ENCODE measurements at regions not wholly inside any gene's neighbourhood (a gene's known extent, or its start where the extent isn't known, plus 50 kb on each side); places are given as distances from the start of the nearest gene placed in this dataset.

- H3K36me3 Mint-ChIP-seq (ENCODE audit: low read depth), result peaks cover 9% of the 10 kb centered on the region
- H3K4me1 Mint-ChIP-seq, result peaks cover 21% of the 10 kb centered on the region
Measured at GRCh38 chr4:124590480-124590879, 122.1 kb downstream of the ANKRD50 start.

GRCh38 chr4:124591637-124592036, 120.9 kb downstream of the ANKRD50 start:
- Mint-ChIP-seq H3K4me1 (peaks cover 29% of the 10 kb centered on the region), H3K4me3 (no peak overlapping the region), H3K27ac (no peak overlapping the region), H3K36me3 (ENCODE audit: low read depth) (peaks cover 9% of the 10 kb centered on the region), H3K27me3 (ENCODE audit: low read depth) (no peaks in the 10 kb centered on the region), H3K9me3 (peaks cover 9% of the 10 kb centered on the region)
- TF ChIP-seq, protein P1, sequence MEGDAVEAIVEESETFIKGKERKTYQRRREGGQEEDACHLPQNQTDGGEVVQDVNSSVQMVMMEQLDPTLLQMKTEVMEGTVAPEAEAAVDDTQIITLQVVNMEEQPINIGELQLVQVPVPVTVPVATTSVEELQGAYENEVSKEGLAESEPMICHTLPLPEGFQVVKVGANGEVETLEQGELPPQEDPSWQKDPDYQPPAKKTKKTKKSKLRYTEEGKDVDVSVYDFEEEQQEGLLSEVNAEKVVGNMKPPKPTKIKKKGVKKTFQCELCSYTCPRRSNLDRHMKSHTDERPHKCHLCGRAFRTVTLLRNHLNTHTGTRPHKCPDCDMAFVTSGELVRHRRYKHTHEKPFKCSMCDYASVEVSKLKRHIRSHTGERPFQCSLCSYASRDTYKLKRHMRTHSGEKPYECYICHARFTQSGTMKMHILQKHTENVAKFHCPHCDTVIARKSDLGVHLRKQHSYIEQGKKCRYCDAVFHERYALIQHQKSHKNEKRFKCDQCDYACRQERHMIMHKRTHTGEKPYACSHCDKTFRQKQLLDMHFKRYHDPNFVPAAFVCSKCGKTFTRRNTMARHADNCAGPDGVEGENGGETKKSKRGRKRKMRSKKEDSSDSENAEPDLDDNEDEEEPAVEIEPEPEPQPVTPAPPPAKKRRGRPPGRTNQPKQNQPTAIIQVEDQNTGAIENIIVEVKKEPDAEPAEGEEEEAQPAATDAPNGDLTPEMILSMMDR (IDR thresholded peaks at IDR 0.05; ENCODE audit: unreplicated experiment in 3 of 3), result no peak

More at GRCh38 chr4:124590480-124590879, 122.1 kb downstream of the ANKRD50 start:
- TF ChIP-seq, protein P1 (IDR thresholded peaks at IDR 0.05; ENCODE audit: unreplicated experiment in 3 of 3), result no peak
- no peak overlapping the region for H3K4me3 Mint-ChIP-seq
- no peaks in the 10 kb centered on the region for H3K27me3 Mint-ChIP-seq (ENCODE audit: low read depth)
- peaks cover 17% of the 10 kb centered on the region for H3K9me3 Mint-ChIP-seq
- no peak overlapping the region for H3K27ac Mint-ChIP-seq

GRCh38 chr4:124593494-124593893, 119.0 kb downstream of the ANKRD50 start:
- H3K27ac Mint-ChIP-seq, result no peak overlapping the region
- H3K36me3 Mint-ChIP-seq (ENCODE audit: low read depth), result no peaks in the 10 kb centered on the region
- peaks cover under 1% of the 10 kb centered on the region for H3K9me3 Mint-ChIP-seq
- H3K4me1 Mint-ChIP-seq, result peaks cover 39% of the 10 kb centered on the region
- no peaks in the 10 kb centered on the region for H3K27me3 Mint-ChIP-seq (ENCODE audit: low read depth)
- TF ChIP-seq, protein P1 (IDR thresholded peaks at IDR 0.05; ENCODE audit: unreplicated experiment in 3 of 3), result no peak
- no peak overlapping the region for H3K4me3 Mint-ChIP-seq

GRCh38 chr4:124594945-124595344, 117.6 kb downstream of the ANKRD50 start:
- Mint-ChIP-seq H3K4me1 (peaks cover 39% of the 10 kb centered on the region), H3K4me3 (no peak overlapping the region), H3K27ac (no peak overlapping the region), H3K27me3 (ENCODE audit: low read depth) (no peaks in the 10 kb centered on the region), H3K9me3 (no peaks in the 10 kb centered on the region), H3K36me3 (ENCODE audit: low read depth) (no peaks in the 10 kb centered on the region)
- TF ChIP-seq, protein P1 (IDR thresholded peaks at IDR 0.05; ENCODE audit: unreplicated experiment in 3 of 3), result no peak

GRCh38 chr4:124596816-124597215, 115.7 kb downstream of the ANKRD50 start:
- no peak overlapping the region for H3K4me3 Mint-ChIP-seq
- H3K9me3 Mint-ChIP-seq, result no peaks in the 10 kb centered on the region
- no peaks in the 10 kb centered on the region for H3K36me3 Mint-ChIP-seq (ENCODE audit: low read depth)
- H3K4me1 Mint-ChIP-seq, result peaks cover 36% of the 10 kb centered on the region
- TF ChIP-seq, protein P1 (IDR thresholded peaks at IDR 0.05; ENCODE audit: unreplicated experiment in 3 of 3), result no peak
- peak overlapping the region; percentile 21 to 44 (median 43) for H3K27ac Mint-ChIP-seq
- no peaks in the 10 kb centered on the region for H3K27me3 Mint-ChIP-seq (ENCODE audit: low read depth)

DNA sequence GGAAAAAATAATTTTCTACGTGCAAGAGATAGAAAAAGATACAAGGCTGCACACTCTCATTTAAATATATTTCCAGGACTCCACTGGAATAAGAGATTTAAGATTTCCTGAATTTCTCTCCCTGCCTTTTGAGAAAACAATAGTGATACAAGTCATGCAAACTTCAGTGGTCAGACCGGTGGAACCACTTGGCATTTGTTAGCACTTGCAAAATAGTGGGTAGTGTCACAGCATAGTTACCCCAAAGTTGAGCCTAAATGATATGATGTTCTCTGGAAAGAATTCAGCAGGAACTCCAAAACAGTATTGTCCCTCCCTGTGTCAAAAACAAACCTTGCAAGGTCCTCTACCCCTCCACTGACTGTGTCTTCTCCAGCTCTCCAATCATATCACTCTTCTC, 102.3 kb downstream of the ANKRD50 start:
- TF ChIP-seq, protein P1 (IDR thresholded peaks at IDR 0.05; ENCODE audit: unreplicated experiment in 3 of 3), result no peak
- H3K4me1 Mint-ChIP-seq, result no peaks in the 10 kb centered on the region
- no peak overlapping the region for H3K4me3 Mint-ChIP-seq

More for the DNA sequence above, 102.3 kb downstream of the ANKRD50 start:
- no peak overlapping the region for H3K27ac Mint-ChIP-seq
- peaks cover 6% of the 10 kb centered on the region for H3K36me3 Mint-ChIP-seq (ENCODE audit: low read depth)
- no peaks in the 10 kb centered on the region for H3K27me3 Mint-ChIP-seq (ENCODE audit: low read depth)
- peaks cover 10% of the 10 kb centered on the region for H3K9me3 Mint-ChIP-seq
